D341Med (cell line): ENCODE measurements at regions not wholly inside any gene's neighbourhood (a gene's known extent, or its start where the extent isn't known, plus 50 kb on each side); places are given as distances from the start of the nearest gene placed in this dataset.

Experiments
- DNase-seq: peaks from one replicate; pipeline ENCODE4 v3.0.0; 2012; ENCODE audit warnings: low spot score

DNA sequence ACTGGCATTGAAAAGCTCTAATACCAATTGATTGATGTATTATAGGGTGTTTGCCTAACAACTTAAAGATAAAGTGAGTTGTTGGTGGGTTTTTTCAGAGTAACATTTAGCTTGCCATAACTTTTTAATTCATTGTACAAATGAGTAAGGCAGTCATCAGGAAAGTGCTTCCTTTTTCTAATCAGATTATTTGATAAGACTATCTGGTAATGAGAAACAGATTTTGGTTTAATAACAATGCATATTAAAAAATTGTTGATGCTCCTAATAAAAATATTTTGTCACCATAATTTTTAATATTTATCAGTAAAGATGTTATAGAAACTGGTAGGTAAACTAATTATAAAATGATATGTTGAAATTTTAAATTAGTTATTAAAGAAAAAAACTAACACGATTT lies 51.3 kb downstream of the BLTP1 start:
- no peak for DNase-seq

DNA sequence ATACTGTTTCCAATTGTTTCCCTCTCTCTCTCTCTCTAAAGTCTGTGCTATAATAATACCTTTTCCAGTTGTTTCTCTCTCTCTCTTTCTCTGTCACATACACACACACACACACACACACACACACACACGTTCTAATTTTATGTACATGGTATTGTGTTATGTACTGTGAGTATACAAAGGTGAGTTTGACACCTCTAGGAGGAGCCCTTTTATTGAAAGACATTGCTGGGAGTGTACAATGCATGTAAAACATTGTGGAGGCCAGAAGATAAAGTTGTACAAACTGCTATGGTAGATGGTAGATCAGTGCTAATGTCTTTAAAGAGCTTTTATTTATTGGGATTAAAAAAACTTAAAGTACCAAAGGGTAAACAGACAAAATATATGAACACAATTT lies 53.6 kb downstream of the BLTP1 start:
- no peak for DNase-seq

DNA sequence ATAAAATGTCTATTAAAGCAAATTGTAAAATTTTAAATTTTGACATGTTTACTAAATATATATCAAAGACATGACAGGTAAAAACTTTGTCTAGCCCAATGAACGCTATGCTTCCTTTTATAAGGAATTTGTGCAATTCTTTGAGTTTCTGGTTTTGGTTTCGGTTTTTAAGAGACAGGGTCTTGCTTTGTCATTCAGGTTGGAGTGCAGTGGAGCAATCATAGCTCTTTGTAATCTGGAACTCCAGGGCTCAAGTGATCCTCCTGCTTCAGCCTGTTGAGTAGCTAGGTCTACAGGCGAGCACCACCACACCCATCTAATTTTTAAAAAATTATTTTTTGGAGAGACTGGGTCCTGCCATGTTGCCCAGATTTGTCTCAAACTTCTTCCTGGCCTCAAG lies 60.7 kb downstream of the BLTP1 start:
- no peak for DNase-seq

DNA sequence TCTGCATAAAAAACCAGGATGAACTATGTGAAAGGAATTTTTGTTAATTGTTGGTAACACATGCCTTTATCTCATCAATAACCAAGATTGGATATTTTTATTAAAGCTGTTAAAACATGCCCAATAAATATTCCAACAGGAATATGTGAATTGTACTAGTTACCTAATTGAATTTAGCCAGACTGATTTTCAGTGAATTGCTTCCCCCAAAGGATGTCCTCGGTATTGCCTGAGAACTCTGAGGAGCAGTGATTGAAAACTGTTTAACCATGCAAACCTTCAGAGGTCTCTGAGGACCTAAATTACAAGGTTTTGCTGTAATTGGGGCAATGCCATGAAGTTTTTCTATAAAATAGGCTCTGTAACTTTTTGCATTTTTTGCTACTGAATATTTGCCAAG lies 66.6 kb downstream of the BLTP1 start:
- peak; percentile 40 for DNase-seq

- no peak for DNase-seq
Observed at GRCh38 chr4:122219356-122219755, 67.2 kb downstream of the BLTP1 start.

- no peak for DNase-seq
Observed at GRCh38 chr4:122221322-122221721, 69.2 kb downstream of the BLTP1 start.

GRCh38 chr4:122224348-122224747 lies 72.2 kb downstream of the BLTP1 start:
- peak; percentile 47 for DNase-seq

GRCh38 chr4:122227202-122227601 lies 75.1 kb downstream of the BLTP1 start:
- no peak for DNase-seq

- DNase-seq: no peak
Observed at GRCh38 chr4:122229857-122230256, 77.7 kb downstream of the BLTP1 start.

DNA sequence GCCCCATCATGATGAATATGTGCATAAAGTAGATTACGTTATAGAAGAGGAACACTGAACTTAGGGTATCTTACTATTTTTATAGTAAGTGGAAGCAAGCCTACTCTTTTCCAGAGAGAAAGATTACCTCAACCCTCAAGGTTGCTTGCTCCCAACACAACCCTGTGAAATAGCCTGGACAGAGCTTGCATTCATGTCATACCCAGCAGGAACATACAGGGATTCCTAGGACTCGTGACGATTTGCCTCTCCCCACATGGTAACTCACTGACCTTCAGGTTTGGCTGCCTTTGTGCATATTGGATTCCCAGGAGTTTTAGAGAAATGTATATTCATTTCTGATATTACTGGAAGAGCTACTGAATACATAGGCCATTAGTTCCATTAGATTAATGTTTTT lies 80.5 kb downstream of the BLTP1 start:
- DNase-seq: no peak

- DNase-seq: no peak
Observed at GRCh38 chr4:122234686-122235085, 82.6 kb downstream of the BLTP1 start.

GRCh38 chr4:122243785-122244184 lies 91.7 kb downstream of the BLTP1 start:
- DNase-seq: no peak

- no peak for DNase-seq
Observed at GRCh38 chr4:122244764-122245163, 92.6 kb downstream of the BLTP1 start.

- no peak for DNase-seq
Observed at GRCh38 chr4:122246551-122246950, 94.4 kb downstream of the BLTP1 start.

GRCh38 chr4:122249357-122249756 lies 97.2 kb downstream of the BLTP1 start:
- DNase-seq: no peak

DNA sequence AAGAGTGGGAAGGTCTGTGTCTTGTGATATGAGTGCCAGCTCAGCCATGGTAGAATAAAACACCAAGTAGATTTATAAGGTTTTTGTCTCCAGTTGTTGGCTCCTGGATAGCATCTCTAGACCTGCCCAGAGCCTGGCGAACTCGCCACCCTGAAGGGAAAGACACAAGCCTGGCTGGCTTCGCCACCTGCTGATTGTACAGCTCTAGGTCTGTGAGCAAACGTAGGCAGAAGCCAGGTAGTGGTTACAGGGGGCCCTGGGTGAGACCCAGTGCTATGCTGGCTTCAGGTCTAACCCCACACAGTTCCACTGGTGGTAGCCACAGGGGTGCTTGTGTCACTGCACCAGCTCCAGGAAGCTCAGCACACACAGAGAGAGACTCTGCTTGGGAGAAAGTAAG lies 100.5 kb downstream of the BLTP1 start:
- DNase-seq: no peak

- DNase-seq: no peak
Observed at GRCh38 chr4:122259849-122260248, 107.7 kb downstream of the BLTP1 start.

DNA sequence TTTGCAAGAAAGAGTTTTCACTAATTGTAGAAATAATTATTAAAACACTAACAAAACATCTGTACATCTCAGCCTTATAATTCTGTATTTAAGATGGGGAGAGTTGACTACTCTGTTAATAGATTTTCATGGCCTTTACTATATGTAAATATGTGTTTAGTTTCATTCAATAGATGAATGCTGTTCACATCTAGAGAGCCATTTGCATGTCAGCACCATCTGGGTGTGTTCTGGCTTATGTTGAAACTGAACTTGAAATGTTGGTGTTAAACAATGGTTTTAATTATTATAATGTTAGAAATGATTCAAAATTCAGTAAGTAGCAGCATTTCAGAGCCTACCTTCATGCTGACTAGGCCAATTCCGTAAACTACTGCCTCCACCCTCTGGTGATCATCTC lies 102.5 kb upstream of the ADAD1 start:
- DNase-seq: no peak

DNA sequence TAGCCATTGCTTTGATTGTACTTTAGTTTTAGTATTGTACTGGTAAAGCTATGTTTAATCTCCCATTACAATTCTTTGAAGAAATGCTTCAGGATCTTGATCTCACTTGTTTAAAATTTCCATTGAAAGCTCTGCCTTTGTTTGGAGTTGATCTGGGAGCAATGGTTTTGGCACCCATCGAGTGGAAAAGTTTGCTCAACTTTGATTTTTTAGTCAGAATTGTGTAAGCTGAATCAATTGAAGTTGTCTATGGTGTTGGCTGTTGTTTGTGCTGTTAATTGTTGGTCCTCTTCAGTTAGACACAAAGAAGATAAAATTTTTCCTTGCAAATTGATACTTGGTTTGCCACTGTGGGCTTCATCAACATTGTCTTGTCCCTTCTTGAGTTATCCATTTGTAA lies 99.8 kb upstream of the ADAD1 start:
- DNase-seq: no peak

DNA sequence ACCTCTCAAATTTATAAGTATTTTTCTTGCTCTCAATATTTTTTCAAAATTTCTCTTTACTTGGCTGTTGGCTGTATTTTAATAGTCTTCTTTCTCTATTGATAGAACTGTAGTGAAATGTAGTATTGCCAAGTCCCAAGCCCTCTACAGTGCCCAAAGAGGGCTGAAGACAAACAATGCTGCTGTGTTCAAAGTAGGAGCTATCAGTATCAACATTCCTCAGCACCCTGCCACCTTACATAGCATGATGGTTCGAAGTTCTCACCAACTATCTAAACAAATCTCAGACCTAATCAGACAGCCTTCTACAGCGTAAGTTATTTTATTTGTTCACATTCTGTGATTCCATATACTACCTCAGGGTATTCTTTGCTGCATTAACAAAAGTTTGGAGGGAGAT lies 99.1 kb upstream of the ADAD1 start:
- DNase-seq: no peak

- no peak for DNase-seq
Observed at GRCh38 chr4:122285285-122285684, 93.5 kb upstream of the ADAD1 start.

DNA sequence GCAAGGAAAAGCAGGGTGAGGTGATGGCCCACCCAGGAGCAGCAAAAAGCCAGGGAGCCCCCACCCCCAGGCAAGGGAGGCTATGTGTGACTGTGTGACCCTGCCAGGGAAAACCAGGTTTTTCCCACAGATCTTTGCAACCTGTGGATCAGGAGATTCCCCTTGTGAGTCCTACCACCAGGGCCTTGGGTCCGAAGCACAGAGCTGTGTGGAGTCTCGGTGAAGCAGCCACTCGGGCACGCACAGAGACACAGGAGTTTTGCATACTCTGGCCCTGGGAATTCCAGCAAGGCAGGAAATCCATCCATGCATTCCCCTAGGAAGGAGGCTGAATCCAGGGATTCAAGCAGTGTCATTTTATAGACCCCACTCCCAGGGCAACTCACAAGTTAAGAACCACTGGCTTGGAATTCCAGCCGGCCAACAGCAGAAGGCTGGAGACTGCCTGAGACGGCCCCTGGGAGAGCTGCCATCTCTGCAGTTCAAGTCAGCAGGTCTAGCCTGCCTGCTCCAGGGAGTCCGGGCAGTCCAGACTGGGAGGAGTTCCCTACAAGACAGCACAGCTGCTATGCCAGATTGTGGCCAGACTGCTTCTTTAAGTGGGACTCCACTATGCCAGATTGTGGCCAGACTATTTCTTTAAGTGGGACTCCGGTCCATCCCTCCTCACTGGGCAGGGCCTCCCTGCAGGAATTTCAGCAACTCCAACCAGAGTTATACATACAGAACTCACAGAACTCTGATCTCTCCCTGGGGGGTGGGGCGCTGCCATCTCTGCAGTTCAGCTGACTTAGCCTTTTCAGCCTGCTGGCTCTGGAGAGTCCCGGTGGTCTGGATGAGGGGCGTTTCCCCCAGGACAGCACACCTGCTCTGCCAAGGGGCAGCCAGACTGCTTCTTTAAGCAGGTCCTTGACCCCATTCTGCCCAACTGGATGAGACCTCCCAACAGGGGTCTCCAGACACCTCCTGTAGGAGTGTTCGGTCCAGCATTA lies 85.1 kb upstream of the ADAD1 start:
- DNase-seq: no peak

- DNase-seq: no peak
Observed at GRCh38 chr4:122297694-122298093, 81.1 kb upstream of the ADAD1 start.

GRCh38 chr4:122300776-122301175 lies 78.0 kb upstream of the ADAD1 start:
- DNase-seq: no peak
